OCI-M1 (cell line): ENCODE measurements at regions not wholly inside any gene's neighbourhood (a gene's known extent, or its start where the extent isn't known, plus 50 kb on each side); places are given as distances from the start of the nearest gene placed in this dataset.

Experiments
- DNase-seq: peaks from one replicate; lab custom pipeline; 2025; lab: John Stamatoyannopoulos, UW

- no peak for DNase-seq
Measured at GRCh38 chr1:187091666-187092065, 262.9 kb downstream of the PLA2G4A start.

DNA sequence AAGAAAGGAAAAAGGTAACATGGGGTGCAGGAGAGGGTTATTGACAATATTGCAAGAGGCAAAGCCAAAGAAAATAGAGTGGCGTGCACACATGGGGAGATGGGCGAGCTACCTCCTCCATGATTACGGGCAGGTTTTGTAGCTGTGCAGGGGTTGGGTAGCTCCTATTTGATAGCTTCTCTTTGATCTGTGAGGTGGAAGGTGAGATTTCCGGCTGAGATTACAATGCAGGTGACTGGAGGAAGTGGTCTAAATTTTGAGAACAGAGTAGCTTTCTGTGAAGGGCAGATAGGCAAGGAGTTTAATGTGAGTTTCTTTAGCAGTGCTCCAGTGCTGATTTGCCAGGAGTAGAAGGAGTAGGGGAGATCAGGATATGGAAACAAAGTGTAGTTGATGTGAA, 263.4 kb downstream of the PLA2G4A start:
- no peak for DNase-seq

- no peak for DNase-seq
Measured at GRCh38 chr1:187096689-187097088, 267.9 kb downstream of the PLA2G4A start.

DNA sequence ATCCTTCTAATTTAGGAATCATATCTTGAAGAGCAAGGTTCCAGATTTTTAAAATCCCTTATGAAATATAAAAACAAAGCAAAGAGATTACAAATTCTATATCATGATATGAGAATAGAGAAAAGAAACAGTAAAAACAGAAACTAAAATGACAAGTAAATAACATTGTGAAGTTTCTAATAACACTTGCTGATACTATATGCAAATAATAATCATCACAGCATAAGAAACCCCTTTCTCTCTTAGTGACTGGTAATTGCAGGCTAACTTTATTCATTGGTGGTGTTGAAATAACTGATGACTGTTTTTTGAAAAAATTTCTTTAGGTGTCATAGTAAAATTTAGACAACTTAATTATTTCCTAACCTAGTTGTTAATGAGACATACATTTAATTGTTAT, 281.6 kb downstream of the PLA2G4A start:
- no peak for DNase-seq

DNA sequence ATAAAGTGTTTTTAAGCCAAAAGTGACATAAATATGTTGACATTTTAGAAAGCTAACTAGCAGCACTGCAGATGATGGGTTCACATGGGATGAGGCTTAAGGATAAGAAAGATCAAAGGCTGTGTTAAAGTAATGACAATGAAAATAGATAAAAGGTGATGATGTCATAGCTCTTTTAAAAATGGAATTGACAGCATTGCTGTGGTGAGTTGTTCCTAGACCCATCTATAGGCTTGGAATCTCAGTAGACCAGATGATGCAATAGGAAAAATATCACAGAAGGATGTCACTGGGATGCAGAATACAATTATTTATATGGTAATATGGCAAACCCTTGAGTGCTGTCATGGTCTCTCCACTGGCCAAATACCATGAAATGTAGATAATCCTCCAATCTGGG, 286.0 kb downstream of the PLA2G4A start:
- DNase-seq: no peak

DNA sequence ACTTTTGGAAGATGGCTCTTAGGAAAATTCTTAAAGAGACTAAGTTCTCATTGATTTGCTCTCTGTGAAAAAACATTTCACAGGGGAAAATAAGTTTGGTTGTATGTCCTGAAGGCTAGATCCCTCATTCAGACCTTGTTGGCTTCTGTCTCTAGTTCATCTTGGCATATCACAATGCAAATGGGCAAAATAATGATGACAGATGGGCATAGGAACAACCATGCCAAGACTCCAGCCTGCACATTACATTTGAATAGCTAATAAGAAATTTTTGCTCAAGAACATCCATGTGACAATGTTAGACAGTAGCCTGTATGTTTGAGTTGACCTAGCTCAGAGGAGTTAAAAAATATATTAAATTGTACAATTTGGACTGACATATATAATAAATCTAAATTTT, 292.9 kb downstream of the PLA2G4A start:
- no peak for DNase-seq

DNA sequence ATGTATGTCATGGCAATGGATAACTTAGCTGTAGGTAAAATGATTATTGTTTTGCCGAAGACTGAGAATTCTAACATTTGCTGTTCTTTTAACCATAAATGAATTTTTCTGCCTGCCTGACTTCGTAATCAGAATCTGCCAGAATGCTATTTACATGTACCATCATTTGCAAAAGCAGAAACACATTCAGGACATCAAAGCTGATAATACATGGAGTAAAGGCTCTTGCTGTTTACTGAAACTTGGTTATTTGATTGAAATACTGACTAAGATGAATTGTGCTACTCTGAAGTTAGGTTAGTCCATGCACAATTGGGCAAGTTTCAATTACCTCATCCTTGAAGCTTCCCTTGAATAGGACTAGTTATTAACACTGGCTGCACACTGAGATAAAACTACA, 293.8 kb downstream of the PLA2G4A start:
- DNase-seq: no peak

DNA sequence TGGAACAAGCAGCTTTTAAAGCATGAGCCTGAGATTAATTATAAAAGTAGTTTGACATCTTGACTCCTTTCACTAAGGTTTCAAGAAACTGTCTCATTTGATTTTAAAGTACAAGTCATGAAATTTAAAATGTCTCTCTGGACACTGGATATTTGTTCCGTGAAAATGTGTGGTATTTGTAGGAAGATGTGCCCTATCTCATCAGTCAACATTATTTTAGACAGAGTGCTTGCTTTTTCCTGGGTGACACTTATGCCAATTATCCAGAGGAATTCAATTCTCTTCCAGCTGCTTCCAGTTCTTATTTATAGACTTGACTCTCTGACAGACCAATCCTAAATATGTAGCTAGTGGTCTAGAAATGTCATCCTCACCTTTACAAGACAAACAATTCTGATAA, 300.4 kb downstream of the PLA2G4A start:
- DNase-seq: no peak

DNA sequence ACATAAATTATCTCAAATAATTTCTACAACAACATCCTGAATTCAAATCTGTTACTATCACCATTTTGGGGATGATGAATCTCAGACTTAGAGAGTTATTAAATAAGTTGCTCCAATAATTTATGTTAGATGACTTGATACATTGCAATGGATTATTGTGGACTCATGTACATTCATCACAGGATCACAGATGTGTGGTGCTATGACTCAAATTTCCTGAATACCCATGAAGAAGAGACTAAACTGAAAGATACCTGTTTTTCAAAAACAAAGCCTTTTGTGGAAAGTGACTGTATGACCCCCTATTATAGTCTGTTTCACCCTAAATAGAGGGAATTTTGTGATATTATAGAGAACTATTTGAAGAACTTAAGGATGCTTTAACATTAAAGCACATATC, 315.0 kb downstream of the PLA2G4A start:
- no peak for DNase-seq

GRCh38 chr1:187146388-187146787, 317.6 kb downstream of the PLA2G4A start:
- DNase-seq: no peak

DNA sequence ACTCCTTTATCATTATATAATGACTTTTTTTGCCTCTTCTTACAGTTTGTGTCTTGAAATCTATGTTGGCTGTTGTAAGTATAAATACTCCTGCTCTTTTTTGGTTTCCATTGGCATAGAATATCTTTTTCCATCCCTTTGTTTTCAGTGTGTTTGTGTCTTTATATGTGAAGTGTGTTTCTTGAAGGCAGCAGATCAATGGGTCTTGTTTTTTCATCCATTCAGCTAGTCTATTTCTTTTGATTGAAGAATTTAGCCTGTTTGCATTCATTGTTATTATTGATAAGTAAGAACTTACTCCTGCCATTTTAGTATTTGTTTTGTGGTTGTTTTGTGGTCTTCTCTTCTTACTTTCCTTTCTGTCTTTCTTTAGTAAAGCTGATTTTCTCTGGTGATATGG, 322.8 kb downstream of the PLA2G4A start:
- DNase-seq: no peak

GRCh38 chr1:187153047-187153446, 324.3 kb downstream of the PLA2G4A start:
- no peak for DNase-seq

GRCh38 chr1:187157115-187157514, 328.4 kb downstream of the PLA2G4A start:
- no peak for DNase-seq

GRCh38 chr1:187157552-187157951, 328.8 kb downstream of the PLA2G4A start:
- peak; percentile 24 for DNase-seq

GRCh38 chr1:187167555-187167954, 338.8 kb downstream of the PLA2G4A start:
- no peak for DNase-seq

DNA sequence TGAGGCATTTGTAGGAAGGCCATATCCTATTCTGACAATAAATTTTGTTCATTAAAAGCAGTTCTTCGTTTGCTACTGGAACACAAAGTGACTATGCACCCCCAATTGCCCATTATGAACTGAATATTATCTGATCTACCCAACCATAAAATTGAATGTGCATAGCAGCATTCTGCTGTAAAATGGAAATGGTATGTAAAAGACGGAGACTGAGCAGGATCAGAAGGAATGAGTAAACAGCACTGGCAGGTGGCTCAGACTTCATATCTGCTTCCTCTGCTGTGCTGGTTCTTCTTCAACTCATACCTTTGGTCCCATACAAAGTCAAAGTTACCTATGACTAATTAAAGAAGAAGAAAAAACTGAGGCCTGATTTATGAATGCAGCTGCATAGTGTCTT, 339.5 kb downstream of the PLA2G4A start:
- DNase-seq: no peak

DNA sequence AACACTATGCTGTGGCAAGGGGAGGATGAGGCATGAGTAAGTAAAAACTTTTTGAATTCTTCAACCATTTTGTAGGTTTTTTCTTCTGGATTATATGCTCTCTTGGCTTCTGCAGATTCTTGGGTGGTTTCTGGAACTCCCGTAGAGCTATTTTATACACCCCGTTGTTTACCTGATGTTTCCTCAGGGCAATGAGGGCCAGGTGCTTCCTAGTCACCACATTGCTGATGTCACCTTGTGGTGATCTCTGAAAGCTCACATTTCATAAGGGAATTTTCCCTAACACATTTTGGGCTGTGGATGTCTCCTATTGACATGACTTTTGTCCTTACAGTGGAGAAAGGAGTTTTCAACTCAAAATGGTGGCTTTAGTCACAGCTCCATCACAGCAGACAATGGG, 356.6 kb downstream of the PLA2G4A start:
- no peak for DNase-seq

DNA sequence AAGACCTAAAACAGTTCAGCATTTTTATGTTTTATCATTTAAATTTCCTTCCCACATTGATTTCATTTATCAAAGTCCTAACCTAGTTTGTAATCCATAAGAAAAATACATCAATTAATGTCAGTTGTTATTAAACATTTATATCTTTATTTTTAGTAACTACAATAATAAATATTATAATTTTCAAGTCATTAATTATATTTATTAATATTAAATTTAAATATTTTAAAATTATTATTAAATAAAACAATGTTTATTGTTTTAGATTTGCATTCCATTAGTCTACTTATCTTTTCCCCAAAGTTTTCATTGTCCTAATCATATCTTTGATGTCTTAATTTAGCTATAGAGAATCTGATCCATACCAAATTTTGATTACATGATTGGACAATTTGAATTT, 368.9 kb downstream of the PLA2G4A start:
- no peak for DNase-seq

DNA sequence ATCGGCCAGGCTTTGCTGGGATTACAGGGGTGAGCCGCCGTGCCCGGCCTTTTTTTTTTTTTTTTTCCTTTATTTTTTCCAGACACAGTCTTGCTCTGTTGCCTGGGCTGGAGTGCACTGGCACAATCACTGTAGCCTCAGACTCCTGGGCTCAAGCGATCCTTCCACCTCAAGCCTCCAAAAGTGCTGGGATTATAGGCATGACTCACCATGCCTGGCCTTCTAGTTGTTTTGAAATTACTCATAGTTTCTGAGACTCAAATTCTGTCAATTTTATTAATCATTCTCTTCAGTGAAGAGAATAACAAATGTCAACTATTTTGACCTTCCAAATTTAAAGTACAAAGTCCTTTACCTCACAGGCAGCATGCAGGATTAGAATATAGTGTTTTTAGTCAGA, 374.5 kb downstream of the PLA2G4A start:
- no peak for DNase-seq

DNA sequence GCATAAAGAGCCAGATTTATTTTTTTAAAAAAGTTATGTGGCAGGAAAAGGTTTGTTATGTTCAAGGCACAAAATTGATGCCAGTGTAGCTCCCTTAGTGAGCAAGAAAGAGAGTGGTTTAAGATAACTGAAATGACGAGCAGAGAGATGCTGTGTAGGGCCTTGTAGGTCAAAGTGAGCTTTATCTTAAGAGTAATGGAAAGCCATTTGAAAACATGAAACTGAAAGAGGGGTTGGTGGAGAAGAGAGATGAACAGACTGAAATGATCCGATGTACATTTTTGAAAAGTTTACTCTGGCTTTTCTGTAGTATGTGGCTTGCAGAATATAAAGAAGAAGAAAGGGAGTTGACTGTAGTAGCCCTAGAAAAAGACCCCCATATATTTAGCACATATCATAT, 383.6 kb downstream of the PLA2G4A start:
- DNase-seq: no peak

DNA sequence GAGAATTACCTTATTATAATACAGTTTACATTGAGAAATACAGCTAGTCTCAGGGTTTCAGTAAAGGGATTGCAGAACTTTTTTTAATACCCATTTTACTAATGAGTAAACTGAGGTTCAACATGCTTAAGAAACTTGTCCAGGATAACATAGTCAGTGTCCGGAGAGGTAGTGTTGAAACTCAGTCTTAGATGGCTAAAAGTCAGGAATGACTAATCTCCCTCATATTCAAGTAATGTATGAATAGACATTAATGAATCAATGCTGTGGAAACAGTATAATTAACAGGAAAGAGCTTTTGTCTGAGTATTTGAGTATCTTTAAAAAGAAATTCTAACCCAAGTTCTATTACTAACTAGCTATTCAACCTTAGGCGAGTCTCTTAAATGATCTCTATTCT, 397.6 kb downstream of the PLA2G4A start:
- no peak for DNase-seq

DNA sequence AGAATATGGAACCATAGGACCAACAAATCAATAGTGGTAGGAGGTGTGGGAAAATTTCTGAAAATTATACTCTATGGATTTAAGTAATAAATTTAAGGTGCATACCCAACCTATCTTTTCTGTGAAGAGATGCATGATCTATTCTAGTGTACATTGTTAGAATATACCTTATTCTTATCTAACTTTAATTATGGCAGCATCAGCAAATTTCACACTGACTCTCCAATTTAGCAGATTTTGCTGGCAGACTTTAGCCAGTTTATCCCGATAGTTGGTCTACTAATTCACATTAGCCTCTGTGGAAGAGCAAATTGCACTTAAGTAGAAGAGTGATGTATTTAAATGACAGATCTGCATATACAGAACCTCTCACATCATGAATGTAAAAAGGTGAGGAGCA, 400.0 kb downstream of the PLA2G4A start:
- DNase-seq: no peak

- DNase-seq: no peak
Measured at GRCh38 chr1:187229496-187229895, 400.7 kb downstream of the PLA2G4A start.

GRCh38 chr1:187234706-187235105, 406.0 kb downstream of the PLA2G4A start:
- no peak for DNase-seq

GRCh38 chr1:187236199-187236598, 407.4 kb downstream of the PLA2G4A start:
- DNase-seq: no peak
